NCI-H524 treated with DMSO at 0.1 percent for 48 hours (cell line): ENCODE measurements at regions not wholly inside any gene's neighbourhood (a gene's known extent, or its start where the extent isn't known, plus 50 kb on each side); places are given as distances from the start of the nearest gene placed in this dataset.
A peak's percentile ranks its signal among the peaks of the same experiment; 100 is the strongest.
"Not testable (repeated sequence)": the region's sequence is repeated elsewhere in the genome, so short reads cannot be mapped to it uniquely, and the experiment has no call there.

ENCODE experiments used
- DNase-seq: peaks from one replicate; lab custom pipeline; 2025; lab: John Stamatoyannopoulos, UW

- no peak for DNase-seq
These were observed 403.2 kb upstream of the KLHL29 start for GRCh38 chr2:22981785-22982184.

DNA sequence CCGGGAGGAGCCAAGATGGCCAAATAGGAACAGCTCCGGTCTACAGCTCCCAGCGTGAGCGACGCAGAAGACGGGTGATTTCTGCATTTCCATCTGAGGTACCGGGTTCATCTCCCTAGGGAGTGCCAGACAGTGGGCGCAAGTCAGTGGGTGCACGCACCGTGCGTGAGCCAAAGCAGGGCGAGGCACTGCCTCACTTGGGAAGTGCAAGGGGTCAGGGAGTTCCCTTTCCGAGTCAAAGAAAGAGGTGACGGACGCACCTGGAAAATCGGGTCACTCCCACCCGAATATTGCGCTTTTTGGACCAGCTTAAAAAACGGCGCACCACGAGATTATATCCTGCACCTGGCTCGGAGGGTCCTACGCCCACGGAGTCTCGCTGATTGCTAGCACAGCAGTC is 400.8 kb upstream of the KLHL29 start:
- DNase-seq, result not testable (repeated sequence)

- DNase-seq, result no peak
These were observed 394.7 kb upstream of the KLHL29 start for GRCh38 chr2:22990246-22990645.

DNA sequence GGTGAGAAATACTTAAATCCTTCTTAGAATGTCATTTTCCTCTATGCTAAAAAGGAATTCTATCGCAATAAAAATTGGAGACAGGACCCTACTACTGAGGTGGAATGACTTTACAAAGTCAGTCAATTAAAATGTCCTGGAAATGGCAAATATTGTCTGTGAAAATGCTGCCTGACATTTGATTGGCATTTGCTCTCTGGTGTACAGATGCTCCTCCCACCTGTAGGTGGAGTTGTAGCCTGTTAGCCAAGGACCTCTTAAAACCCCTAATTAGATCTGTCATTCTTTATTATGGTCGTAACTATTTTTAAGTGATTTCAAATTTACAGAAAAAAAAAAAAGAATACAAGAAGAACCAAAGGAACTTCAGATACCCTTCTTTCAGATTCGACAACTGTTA is 393.1 kb upstream of the KLHL29 start:
- no peak for DNase-seq

DNA sequence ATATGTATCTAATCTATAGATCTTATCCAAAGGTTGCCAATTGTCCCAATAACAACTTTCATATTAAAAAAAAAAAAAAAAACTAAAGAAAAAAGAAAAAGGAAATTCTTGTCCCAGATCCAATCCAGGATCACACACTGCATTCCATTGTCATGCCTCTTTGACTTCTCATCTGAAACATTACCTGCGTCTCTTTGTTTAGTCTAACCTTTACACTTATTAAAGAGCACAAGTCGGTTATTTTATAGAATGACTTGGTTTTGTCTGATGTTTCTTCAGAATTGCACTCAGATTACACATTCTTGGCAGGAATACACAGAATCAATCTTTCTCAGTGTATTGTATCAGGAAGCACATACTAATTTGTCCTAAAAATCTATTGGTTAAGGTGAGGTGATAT is 392.5 kb upstream of the KLHL29 start:
- no peak for DNase-seq

GRCh38 chr2:22993250-22993649 is 391.7 kb upstream of the KLHL29 start:
- DNase-seq, result no peak

DNA sequence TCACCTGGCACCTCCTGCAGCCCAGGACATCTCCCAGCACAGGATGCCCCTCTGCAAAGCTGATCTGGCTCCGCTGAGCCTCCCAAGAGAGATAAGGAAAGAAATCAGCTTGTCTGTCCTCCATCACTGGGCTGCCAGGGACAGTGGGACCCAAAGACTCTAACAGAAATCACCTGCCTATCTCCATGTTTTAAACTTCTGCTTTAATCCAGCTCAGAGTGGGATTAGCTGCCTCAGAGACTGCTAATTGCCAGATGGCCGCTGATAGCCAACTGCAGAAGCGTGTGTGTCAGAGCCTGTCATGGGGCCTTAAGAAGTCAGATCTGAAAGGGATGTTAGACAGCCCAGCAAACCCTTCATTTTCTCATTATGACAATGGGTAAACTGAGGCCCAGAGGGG is 389.4 kb upstream of the KLHL29 start:
- peak; percentile 78 for DNase-seq

DNA sequence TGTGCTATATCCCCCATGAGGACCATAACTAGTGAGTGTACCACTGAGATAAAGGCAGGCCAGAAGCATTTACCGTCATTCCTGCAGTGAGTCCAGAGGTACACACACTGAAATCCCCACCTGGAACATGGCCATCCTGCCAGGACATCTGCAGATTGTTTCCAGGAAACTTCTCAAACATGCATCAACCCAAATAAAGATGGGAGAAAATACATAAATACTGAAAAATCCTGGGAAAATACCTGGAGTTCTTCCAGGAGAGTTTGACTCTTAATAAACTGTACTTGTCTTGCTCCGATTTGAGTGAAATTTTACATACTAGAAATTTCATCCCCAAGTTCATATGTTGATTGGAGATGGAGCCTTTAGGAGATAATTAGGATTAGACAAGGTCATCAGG is 388.1 kb upstream of the KLHL29 start:
- DNase-seq, result no peak

DNA sequence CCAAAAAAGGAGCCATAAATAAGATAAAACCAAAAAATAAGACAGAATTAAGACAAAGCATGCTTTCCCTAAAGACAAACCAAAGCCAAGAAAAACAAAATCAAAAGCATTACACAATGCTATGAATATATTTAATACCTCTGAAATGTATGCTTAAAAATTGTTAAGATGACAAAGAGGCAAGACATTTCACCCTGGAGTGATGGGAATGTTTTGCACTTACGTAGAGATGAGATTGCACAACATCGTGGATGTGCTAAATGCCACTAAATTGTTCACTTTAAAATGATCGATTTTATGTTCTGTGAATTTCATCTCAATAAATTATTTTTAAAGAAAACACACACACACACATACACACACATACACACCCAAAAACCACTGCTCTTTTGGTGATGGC is 386.6 kb upstream of the KLHL29 start:
- DNase-seq, result no peak

DNA sequence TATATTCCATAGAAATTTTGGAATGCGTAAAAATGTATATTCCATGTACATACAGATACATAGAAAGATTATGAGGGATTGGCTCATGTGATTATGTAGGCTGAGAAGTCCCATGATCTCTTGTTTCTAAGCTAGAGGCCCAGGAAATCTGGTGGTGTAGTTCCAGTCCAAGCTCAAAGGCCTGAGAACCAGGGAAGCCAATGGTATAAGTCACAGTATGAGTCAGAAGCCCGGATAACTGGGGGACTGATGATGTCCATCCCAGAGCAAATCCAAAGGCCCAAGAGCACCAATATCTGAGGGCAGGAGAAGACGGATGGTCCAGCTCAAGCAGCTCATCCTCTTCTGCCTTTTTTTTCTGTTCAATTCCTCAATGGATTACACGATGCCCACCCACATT is 385.0 kb upstream of the KLHL29 start:
- no peak for DNase-seq

- no peak for DNase-seq
These were observed 382.7 kb upstream of the KLHL29 start for GRCh38 chr2:23002234-23002633.

DNA sequence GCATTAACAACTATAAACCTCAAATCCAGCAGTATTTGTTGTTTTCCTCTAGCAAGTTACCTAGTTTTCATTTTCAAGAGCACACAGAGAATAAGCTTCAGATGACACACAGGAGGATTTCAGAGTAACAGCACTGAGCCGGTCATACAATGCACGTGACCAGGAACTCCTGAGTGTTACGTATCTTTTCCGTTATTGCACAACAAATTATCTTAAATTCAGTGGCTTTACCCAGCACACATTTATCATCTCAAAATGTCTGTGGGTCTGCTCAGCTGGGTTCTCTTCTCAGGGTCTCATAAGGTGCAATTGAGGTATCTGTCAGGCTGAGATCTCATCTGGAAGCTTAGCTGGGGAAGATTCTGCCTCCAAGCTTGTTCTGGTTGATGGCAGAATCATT is 379.5 kb upstream of the KLHL29 start:
- no peak for DNase-seq

- no peak for DNase-seq
These were observed 377.2 kb upstream of the KLHL29 start for GRCh38 chr2:23007631-23008235.

- no peak for DNase-seq
These were observed 376.5 kb upstream of the KLHL29 start for GRCh38 chr2:23008440-23008839.

DNA sequence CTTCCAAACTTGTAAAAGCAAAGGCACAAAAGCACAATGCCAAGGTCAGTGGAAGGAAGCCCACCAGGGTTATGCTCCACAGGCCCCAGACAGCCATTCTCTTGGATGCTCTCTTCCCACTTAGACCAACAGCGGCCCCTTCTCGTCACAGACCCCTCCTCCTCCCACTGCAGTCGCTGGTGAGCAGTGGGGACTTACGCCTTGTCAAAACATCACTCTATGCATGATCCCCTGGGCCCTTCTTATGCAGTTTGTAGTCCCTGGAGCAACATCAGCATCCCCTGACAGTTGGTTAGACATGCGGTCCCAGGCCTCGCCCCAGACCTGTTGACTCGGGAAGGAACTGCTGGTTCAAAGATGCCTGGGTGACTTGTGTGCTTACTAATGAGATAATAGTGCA is 376.0 kb upstream of the KLHL29 start:
- no peak for DNase-seq

- no peak for DNase-seq
These were observed 375.3 kb upstream of the KLHL29 start for GRCh38 chr2:23009545-23010149.

GRCh38 chr2:23012499-23012898 is 372.5 kb upstream of the KLHL29 start:
- DNase-seq, result no peak

DNA sequence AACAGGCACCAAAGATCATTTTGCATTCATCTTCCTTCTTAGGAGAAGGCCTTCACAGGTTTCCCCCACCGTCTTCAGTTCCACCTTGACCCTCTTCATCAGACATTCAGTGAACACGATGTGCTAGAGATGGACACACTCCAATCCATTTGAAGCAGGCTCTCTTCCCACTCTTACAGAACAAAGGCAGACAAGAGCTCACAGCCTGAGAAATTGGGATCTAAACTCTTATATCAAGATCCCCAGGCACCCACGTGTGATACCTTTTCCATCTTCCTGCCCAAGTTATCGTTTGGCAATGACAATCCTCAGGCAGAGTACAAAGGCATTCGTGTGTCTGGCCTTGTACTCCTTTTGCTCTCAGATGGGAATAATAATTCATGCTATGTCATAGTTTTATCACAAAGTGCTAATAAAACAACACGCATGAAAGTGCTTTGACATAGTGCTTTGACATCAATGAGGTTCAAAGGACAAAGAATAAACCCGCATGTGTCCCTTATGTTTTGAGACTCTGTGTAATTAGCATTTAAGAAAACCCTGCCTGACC is 369.3 kb upstream of the KLHL29 start:
- no peak for DNase-seq

DNA sequence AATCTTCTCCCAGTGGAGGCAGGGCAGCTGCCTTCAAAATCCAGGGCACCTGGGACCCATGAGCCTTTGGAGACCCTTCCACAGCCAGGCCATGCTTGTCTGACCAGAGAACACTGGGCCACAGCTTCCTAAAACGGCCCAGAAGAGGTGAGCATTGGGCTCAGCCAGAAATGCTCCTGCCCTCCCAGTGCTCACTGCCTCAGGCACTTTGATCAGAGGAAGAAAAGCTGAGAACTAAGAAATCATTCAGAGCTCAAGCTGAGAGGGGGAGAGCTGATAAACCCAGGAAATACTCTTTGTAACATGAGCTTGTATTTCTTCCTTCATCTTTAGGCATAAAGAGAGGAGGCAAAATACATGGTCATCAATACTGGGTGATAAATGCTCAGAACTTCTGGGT is 365.5 kb upstream of the KLHL29 start:
- no peak for DNase-seq

GRCh38 chr2:23020659-23021058 is 364.3 kb upstream of the KLHL29 start:
- DNase-seq, result no peak

- no peak for DNase-seq
These were observed 363.5 kb upstream of the KLHL29 start for GRCh38 chr2:23021311-23022120.

GRCh38 chr2:23023722-23024121 is 361.3 kb upstream of the KLHL29 start:
- no peak for DNase-seq

GRCh38 chr2:23026671-23027070 is 358.3 kb upstream of the KLHL29 start:
- no peak for DNase-seq
